ENCODE measurements at regions not wholly inside any gene's neighbourhood (a gene's known extent, or its start where the extent isn't known, plus 50 kb on each side); places are given as distances from the start of the nearest gene placed in this dataset.

GRCh38 chr4:75107755-75108612 is 175.1 kb downstream of the PARM1 start:
- Histone ChIP-seq H3K9me3 (no peaks in the 10 kb centered on the region), H3K4me3 (no peak overlapping the region), H3K27ac (no peak overlapping the region), H3K4me1 (no peaks in the 10 kb centered on the region), H3K27me3 (no peaks in the 10 kb centered on the region), H3K36me3 (no peaks in the 10 kb centered on the region)
- no peak for TF ChIP-seq POLR2A (IDR thresholded peaks at IDR 0.05)
- TF ChIP-seq, protein P1, sequence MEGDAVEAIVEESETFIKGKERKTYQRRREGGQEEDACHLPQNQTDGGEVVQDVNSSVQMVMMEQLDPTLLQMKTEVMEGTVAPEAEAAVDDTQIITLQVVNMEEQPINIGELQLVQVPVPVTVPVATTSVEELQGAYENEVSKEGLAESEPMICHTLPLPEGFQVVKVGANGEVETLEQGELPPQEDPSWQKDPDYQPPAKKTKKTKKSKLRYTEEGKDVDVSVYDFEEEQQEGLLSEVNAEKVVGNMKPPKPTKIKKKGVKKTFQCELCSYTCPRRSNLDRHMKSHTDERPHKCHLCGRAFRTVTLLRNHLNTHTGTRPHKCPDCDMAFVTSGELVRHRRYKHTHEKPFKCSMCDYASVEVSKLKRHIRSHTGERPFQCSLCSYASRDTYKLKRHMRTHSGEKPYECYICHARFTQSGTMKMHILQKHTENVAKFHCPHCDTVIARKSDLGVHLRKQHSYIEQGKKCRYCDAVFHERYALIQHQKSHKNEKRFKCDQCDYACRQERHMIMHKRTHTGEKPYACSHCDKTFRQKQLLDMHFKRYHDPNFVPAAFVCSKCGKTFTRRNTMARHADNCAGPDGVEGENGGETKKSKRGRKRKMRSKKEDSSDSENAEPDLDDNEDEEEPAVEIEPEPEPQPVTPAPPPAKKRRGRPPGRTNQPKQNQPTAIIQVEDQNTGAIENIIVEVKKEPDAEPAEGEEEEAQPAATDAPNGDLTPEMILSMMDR (IDR thresholded peaks at IDR 0.05): no peak
- ATAC-seq: no peak
- DNase-seq: no peak
- intact Hi-C loops (cut with DNase I): no loop called here

DNA sequence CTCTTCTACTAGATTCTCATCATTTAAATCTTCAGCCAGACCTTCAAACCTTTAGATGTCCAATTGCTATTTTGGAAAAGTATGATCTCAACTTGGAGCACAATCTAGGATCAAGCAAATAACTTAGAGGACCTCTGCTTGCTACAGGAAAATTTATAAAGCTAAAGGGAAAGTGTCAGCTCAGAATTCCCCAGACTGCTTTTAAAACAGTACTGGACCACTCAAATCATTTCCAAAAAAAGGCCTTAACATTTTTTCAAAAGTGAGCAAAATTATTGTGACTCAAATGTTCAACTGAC is 169.8 kb downstream of the PARM1 start:
- TF ChIP-seq POLR2A (IDR thresholded peaks at IDR 0.05): no peak
- TF ChIP-seq, protein P1 (IDR thresholded peaks at IDR 0.05): no peak
- Histone ChIP-seq H3K27me3 (no peaks in the 10 kb centered on the region), H3K4me3 (no peak overlapping the region), H3K27ac (no peak overlapping the region), H3K36me3 (no peaks in the 10 kb centered on the region), H3K4me1 (no peaks in the 10 kb centered on the region), H3K9me3 (no peaks in the 10 kb centered on the region)
- intact Hi-C loops (cut with DNase I): no loop called here
- DNase-seq (no peak), ATAC-seq (no peak)

DNA sequence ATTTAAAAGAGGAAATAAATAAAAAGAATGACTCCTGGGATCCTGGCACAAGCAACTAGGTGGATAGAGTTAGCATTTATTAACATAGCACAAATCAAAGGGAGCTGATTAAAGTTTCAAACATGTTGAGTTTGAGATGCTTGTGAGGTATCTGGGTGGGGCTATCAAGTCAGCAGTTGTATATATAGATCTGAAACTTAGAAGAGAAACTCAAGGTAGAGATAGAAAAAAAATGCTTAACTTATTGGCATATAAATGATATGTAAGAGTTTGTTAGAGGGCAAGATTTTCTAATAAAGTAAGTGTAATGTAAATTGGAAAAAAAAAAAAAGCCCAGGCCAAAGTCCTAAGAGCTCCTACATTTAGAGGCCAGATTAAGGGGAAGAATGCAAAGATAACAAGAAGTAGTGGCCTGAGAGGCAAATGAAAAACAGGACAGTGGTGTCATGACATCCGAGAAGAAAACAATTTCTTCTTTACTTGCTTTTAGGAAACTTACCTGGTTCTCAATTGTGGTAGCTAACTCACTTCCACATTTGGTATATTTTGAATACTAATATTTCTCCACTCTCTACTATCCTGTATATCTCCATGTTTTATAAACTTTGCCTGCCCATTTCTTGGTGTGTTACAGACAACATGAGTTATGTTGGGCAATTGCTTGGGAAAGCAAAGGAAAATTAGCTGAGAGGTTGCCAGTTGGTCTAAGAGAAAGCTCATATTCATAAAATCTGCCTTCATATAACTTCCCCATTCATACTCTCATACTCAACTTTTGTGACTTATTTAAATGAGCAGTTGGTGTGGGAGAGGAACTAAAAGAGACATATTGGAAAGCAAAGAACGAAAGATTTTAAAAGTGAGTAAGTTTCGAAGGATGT is 169.2 kb downstream of the PARM1 start:
- Histone ChIP-seq H3K27me3 (no peaks in the 10 kb centered on the region), H3K27ac (no peak overlapping the region), H3K9me3 (no peaks in the 10 kb centered on the region), H3K36me3 (no peaks in the 10 kb centered on the region), H3K4me3 (no peak overlapping the region), H3K4me1 (no peaks in the 10 kb centered on the region)
- DNase-seq (no peak), ATAC-seq (peak in 1 of 4 donors; percentile 29)
- TF ChIP-seq POLR2A (IDR thresholded peaks at IDR 0.05): no peak
- TF ChIP-seq, protein P1 (IDR thresholded peaks at IDR 0.05): no peak
- 51% methylated on average over 3 of the region's 3 CpGs for WGBS (ENCODE audit: insufficient coverage, low coverage, low lambda C conversion rate, missing lambda C conversion rate)
- intact Hi-C loops (cut with DNase I): no loop called here

Small RNAs in the stretch of these regions (small RNA-seq; reads per million reads assigned to genes)
- gene AC093870.1: 0 reads per million in 2 experiments

All from right lobe of liver (tissue), 6 donors.